ENCODE measurements at regions not wholly inside any gene's neighbourhood (a gene's known extent, or its start where the extent isn't known, plus 50 kb on each side); places are given as distances from the start of the nearest gene placed in this dataset.

GRCh38 chr6:139871165-139871710 is 496.8 kb upstream of the CITED2 start:
- Histone ChIP-seq H3K36me3 (replicated peaks) (no peaks in the 10 kb centered on the region), H3K4me3 (no peak overlapping the region), H3K4me1 (no peaks in the 10 kb centered on the region), H3K9me3 (no peaks in the 10 kb centered on the region), H3K27me3 (ENCODE audit: low read depth) (no peaks in the 10 kb centered on the region)
- in situ Hi-C loops (cut with MboI; ENCODE audit: low sequenced_read_pairs) = no loop called here
- DNase-seq (ENCODE audit: low spot score in 2 of 2) = no peak

GRCh38 chr6:139868576-139868975 is 494.1 kb upstream of the CITED2 start:
- no peaks in the 10 kb centered on the region for H3K36me3 ChIP-seq (replicated peaks)
- in situ Hi-C loops (cut with MboI; ENCODE audit: low sequenced_read_pairs) = no loop called here
- H3K4me1 ChIP-seq = no peaks in the 10 kb centered on the region
- no peak overlapping the region for H3K4me3 ChIP-seq
- H3K27me3 ChIP-seq (ENCODE audit: low read depth) = no peaks in the 10 kb centered on the region
- no peak for DNase-seq (ENCODE audit: low spot score in 2 of 2)
- H3K9me3 ChIP-seq = no peaks in the 10 kb centered on the region

GRCh38 chr6:139863964-139864363 is 489.5 kb upstream of the CITED2 start:
- no peaks in the 10 kb centered on the region for H3K27me3 ChIP-seq (ENCODE audit: low read depth)
- no peaks in the 10 kb centered on the region for H3K36me3 ChIP-seq (replicated peaks)
- no peak overlapping the region for H3K4me3 ChIP-seq
- no peaks in the 10 kb centered on the region for H3K4me1 ChIP-seq
- H3K9me3 ChIP-seq = no peaks in the 10 kb centered on the region
- no peak for DNase-seq (ENCODE audit: low spot score in 2 of 2)
- in situ Hi-C loops (cut with MboI; ENCODE audit: low sequenced_read_pairs) = no loop called here

GRCh38 chr6:139863346-139863745 is 488.9 kb upstream of the CITED2 start:
- in situ Hi-C loops (cut with MboI; ENCODE audit: low sequenced_read_pairs) = no loop called here
- DNase-seq (ENCODE audit: low spot score in 2 of 2) = no peak
- H3K9me3 ChIP-seq = no peaks in the 10 kb centered on the region
- no peaks in the 10 kb centered on the region for H3K27me3 ChIP-seq (ENCODE audit: low read depth)
- no peaks in the 10 kb centered on the region for H3K36me3 ChIP-seq (replicated peaks)
- no peak overlapping the region for H3K4me3 ChIP-seq
- H3K4me1 ChIP-seq = no peaks in the 10 kb centered on the region

- H3K4me3 ChIP-seq = no peak overlapping the region
- H3K9me3 ChIP-seq = no peaks in the 10 kb centered on the region
- no peaks in the 10 kb centered on the region for H3K4me1 ChIP-seq
- H3K36me3 ChIP-seq (replicated peaks) = no peaks in the 10 kb centered on the region
- no peaks in the 10 kb centered on the region for H3K27me3 ChIP-seq (ENCODE audit: low read depth)
- in situ Hi-C loops (cut with MboI; ENCODE audit: low sequenced_read_pairs) = no loop called here
- no peak for DNase-seq (ENCODE audit: low spot score in 2 of 2)
Measured at GRCh38 chr6:139862311-139862710, 487.9 kb upstream of the CITED2 start.

GRCh38 chr6:139860203-139860602 is 485.8 kb upstream of the CITED2 start:
- Histone ChIP-seq H3K4me1 (no peaks in the 10 kb centered on the region), H3K36me3 (replicated peaks) (no peaks in the 10 kb centered on the region), H3K4me3 (no peak overlapping the region), H3K9me3 (no peaks in the 10 kb centered on the region), H3K27me3 (ENCODE audit: low read depth) (no peaks in the 10 kb centered on the region)
- in situ Hi-C loops (cut with MboI; ENCODE audit: low sequenced_read_pairs) = no loop called here
- DNase-seq (ENCODE audit: low spot score in 2 of 2) = no peak

- DNase-seq (ENCODE audit: low spot score in 2 of 2) = no peak
- no peaks in the 10 kb centered on the region for H3K4me1 ChIP-seq
- H3K36me3 ChIP-seq (replicated peaks) = no peaks in the 10 kb centered on the region
- H3K9me3 ChIP-seq = no peaks in the 10 kb centered on the region
- no peak overlapping the region for H3K4me3 ChIP-seq
- in situ Hi-C loops (cut with MboI; ENCODE audit: low sequenced_read_pairs) = no loop called here
- H3K27me3 ChIP-seq (ENCODE audit: low read depth) = no peaks in the 10 kb centered on the region
Measured at GRCh38 chr6:139858429-139858828, 484.0 kb upstream of the CITED2 start.

GRCh38 chr6:139857143-139857542 is 482.7 kb upstream of the CITED2 start:
- H3K9me3 ChIP-seq = no peaks in the 10 kb centered on the region
- in situ Hi-C loops (cut with MboI; ENCODE audit: low sequenced_read_pairs) = no loop called here
- no peak for DNase-seq (ENCODE audit: low spot score in 2 of 2)
- peaks cover 1% of the 10 kb centered on the region; the same call in 1 of the 2 replicates for H3K4me1 ChIP-seq
- no peaks in the 10 kb centered on the region for H3K36me3 ChIP-seq (replicated peaks)
- H3K4me3 ChIP-seq = no peak overlapping the region
- H3K27me3 ChIP-seq (ENCODE audit: low read depth) = no peaks in the 10 kb centered on the region

- Histone ChIP-seq H3K4me1 (peaks cover 3% of the 10 kb centered on the region; the same call in 1 of the 2 replicates), H3K9me3 (no peaks in the 10 kb centered on the region), H3K27me3 (ENCODE audit: low read depth) (no peaks in the 10 kb centered on the region), H3K4me3 (no peak overlapping the region), H3K36me3 (replicated peaks) (no peaks in the 10 kb centered on the region)
- no peak for DNase-seq (ENCODE audit: low spot score in 2 of 2)
- in situ Hi-C loops (cut with MboI; ENCODE audit: low sequenced_read_pairs) = no loop called here
Measured at GRCh38 chr6:139856562-139856961, 482.1 kb upstream of the CITED2 start.

- no peak overlapping the region for H3K4me3 ChIP-seq
- H3K9me3 ChIP-seq = no peaks in the 10 kb centered on the region
- in situ Hi-C loops (cut with MboI; ENCODE audit: low sequenced_read_pairs) = no loop called here
- peaks cover 3% of the 10 kb centered on the region; the same call in 1 of the 2 replicates for H3K4me1 ChIP-seq
- DNase-seq (ENCODE audit: low spot score in 2 of 2) = no peak
- H3K36me3 ChIP-seq (replicated peaks) = no peaks in the 10 kb centered on the region
- H3K27me3 ChIP-seq (ENCODE audit: low read depth) = no peaks in the 10 kb centered on the region
Measured at GRCh38 chr6:139855671-139856311, 481.3 kb upstream of the CITED2 start.

GRCh38 chr6:139853302-139853992 is 479.0 kb upstream of the CITED2 start:
- DNase-seq (ENCODE audit: low spot score in 2 of 2) = no peak
- in situ Hi-C loops (cut with MboI; ENCODE audit: low sequenced_read_pairs) = no loop called here
- no peaks in the 10 kb centered on the region for H3K36me3 ChIP-seq (replicated peaks)

GRCh38 chr6:139852488-139853140 is 478.2 kb upstream of the CITED2 start:
- in situ Hi-C loops (cut with MboI; ENCODE audit: low sequenced_read_pairs) = no loop called here
- DNase-seq (ENCODE audit: low spot score in 2 of 2) = peak in 1 of 2 experiments; percentile 4
- H3K4me3 ChIP-seq = no peak overlapping the region

More at GRCh38 chr6:139853302-139853992, 479.0 kb upstream of the CITED2 start:
- Histone ChIP-seq H3K4me3 (no peak overlapping the region), H3K27me3 (ENCODE audit: low read depth) (no peaks in the 10 kb centered on the region), H3K4me1 (peaks cover 3% of the 10 kb centered on the region; the same call in 1 of the 2 replicates), H3K9me3 (no peaks in the 10 kb centered on the region)

GRCh38 chr6:139852067-139852466 is 477.6 kb upstream of the CITED2 start:
- Histone ChIP-seq H3K27me3 (ENCODE audit: low read depth) (no peaks in the 10 kb centered on the region), H3K4me1 (peaks cover 3% of the 10 kb centered on the region; the same call in 1 of the 2 replicates), H3K4me3 (no peak overlapping the region), H3K9me3 (no peaks in the 10 kb centered on the region), H3K36me3 (replicated peaks) (no peaks in the 10 kb centered on the region)
- peak in 1 of 2 experiments; percentile 18 for DNase-seq (ENCODE audit: low spot score in 2 of 2)
- in situ Hi-C loops (cut with MboI; ENCODE audit: low sequenced_read_pairs) = no loop called here

More at GRCh38 chr6:139852488-139853140, 478.2 kb upstream of the CITED2 start:
- peaks cover 3% of the 10 kb centered on the region; the same call in 1 of the 2 replicates for H3K4me1 ChIP-seq
- H3K9me3 ChIP-seq = no peaks in the 10 kb centered on the region
- H3K36me3 ChIP-seq (replicated peaks) = no peaks in the 10 kb centered on the region
- no peaks in the 10 kb centered on the region for H3K27me3 ChIP-seq (ENCODE audit: low read depth)

GRCh38 chr6:139851206-139851605 is 476.8 kb upstream of the CITED2 start:
- H3K36me3 ChIP-seq (replicated peaks) = no peaks in the 10 kb centered on the region
- no peak overlapping the region for H3K4me3 ChIP-seq
- in situ Hi-C loops (cut with MboI; ENCODE audit: low sequenced_read_pairs) = no loop called here
- no peaks in the 10 kb centered on the region for H3K27me3 ChIP-seq (ENCODE audit: low read depth)
- no peaks in the 10 kb centered on the region for H3K9me3 ChIP-seq
- no peak for DNase-seq (ENCODE audit: low spot score in 2 of 2)
- peaks cover 3% of the 10 kb centered on the region; the same call in 1 of the 2 replicates for H3K4me1 ChIP-seq
